Body of pancreas (tissue), 4 donors: ENCODE measurements at regions not wholly inside any gene's neighbourhood (a gene's known extent, or its start where the extent isn't known, plus 50 kb on each side); places are given as distances from the start of the nearest gene placed in this dataset.
"Not testable (repeated sequence)": the region's sequence is repeated elsewhere in the genome, so short reads cannot be mapped to it uniquely, and the experiment has no call there.

Experiments
- CTCF ChIP-seq, 7 experiments: fragments of 450-650 bp in 4 of 7; fragments of 200-600 bp in 3 of 7; sonication (generic) in 3 of 7; IDR thresholded peaks; one replicate each; pipeline ENCODE4 v1.5.1; 2016 to 2019; ENCODE audit warnings: antibody characterized with exemption in 7 of 7
- POLR2A ChIP-seq, 3 donors: fragments of 450-650 bp; IDR thresholded peaks; one replicate each; pipeline ENCODE4 v1.6.1; 2016; ENCODE audit warnings: antibody characterized with exemption in 3 of 3, mild to moderate bottlenecking in 2 of 3

DNA sequence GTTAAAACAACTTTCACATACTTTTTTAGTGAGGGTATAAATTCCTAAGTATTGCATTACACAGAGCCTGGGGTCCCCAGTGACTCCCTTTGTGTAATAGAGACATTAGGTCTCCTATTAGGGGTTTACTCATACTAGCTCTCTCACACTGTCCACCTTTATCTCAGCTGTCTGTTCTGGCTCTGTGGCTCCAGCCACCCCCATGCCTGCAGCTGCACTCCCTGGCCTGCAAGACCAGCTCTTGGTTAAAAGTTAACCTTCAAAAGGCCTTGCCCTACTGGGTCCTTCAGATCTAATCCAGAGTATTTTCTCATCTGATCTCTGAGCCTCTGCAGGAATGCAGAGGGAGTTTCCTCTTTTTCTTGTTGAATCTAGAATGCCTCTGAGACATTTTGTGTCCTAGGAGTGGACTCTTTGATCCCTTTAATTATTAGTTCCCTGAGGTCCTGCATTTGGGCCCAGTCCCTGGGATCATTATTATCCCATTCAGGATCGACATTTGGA lies 280.9 kb downstream of the PYDC2 start:
- not testable (repeated sequence) for TF ChIP-seq CTCF, POLR2A (IDR thresholded peaks at IDR 0.05)
